ENCODE measurements at regions not wholly inside any gene's neighbourhood (a gene's known extent, or its start where the extent isn't known, plus 50 kb on each side); places are given as distances from the start of the nearest gene placed in this dataset.
"Not testable (repeated sequence)": the region's sequence is repeated elsewhere in the genome, so short reads cannot be mapped to it uniquely, and the experiment has no call there.

DNA sequence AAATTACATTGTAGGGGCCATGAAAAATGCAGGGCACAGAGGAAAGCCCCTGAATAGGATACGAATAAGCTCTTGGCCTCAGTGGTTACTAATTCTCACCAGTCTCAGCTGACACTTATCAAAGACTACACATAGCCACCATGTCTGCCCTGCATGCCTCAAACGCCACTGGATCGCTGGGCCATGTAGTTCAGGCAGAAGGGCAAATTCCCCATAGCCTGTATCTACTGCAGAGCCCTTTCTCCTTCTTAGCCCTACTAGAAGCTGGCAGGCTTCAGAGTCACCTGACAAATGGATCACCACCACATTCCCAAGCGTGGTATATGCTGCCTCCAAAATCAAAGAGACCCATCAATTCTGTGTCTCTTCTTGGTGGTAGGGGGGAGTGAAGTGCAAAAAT lies 177.4 kb downstream of the MINAR1 start:
- no peak for DNase-seq

GRCh38 chr15:79610021-79610420 lies 177.9 kb downstream of the MINAR1 start:
- no peak for DNase-seq

- no peak for DNase-seq
Observed at GRCh38 chr15:79615754-79616153, 183.6 kb downstream of the MINAR1 start.

DNA sequence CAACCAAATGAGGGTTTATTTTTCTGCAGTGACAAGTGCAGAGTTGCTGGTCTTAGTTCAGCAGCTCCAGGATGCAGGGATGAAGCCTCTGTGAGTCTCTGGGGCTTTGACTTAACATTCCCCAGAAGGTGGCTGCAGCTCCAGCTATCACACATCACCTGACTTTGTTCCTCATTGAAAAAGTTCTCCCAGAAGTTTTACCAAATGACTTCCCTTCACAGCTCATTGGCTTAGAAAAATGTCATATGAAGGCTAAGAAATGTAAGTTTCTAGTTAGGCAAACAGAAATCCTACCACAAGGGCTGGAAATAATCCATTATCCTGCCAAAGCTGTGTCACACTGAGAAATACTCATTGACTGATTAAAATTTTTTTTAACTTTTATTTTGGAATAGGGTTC lies 184.9 kb downstream of the MINAR1 start:
- DNase-seq, result no peak

DNA sequence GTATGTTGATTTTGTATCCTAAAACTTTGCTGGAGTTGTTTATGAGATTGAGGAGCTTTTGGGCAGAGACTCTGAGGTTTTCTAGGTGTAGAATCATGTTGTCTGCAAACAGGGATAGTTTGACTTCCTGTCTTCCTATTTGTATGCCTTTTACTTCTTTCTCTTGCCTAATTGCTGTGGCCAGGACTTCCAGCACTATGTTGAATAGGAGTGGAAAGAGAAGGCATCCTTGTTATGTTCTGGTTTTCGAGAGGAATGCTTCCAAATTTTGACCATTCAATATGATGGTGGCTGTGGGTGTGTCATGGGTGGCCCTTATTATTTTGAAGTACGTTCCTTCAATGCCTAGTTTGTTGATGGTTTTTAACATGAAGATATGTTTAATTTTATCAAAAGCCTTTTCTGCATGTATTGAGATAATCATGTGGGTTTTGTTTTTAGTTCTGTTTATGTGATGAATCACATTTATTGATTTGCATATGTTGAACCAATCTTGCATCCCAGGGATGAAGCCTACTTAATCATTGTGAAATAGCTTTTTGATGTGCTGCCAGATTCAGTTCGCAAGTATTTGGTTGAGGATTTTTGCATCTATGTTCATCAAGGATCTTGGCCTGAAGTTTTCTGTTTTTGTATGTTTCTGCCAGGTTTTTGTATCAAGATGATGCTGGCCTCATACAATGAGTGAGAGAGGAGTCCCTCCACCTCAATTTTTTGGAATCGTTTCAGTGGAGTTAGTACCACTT lies 188.1 kb downstream of the MINAR1 start:
- no peak for DNase-seq

DNA sequence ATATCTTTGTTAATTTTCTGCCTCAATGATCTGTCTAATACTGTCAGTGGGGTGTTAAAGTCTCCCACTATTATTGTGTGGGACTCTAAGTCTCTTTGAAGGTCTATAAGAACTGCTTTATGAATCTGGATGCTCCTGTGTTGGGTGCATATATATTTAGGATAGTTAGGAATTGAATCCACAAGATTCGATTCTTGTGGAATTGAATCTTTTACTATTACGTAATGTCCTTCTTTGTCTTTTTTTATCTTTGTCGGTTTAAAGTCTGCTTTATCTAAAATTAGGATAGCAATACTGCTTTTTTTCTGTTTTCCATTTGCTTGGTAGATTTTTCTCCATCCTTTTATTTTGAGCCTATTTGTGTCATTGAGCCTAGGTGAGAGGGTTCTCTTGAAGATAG lies 189.7 kb downstream of the MINAR1 start:
- not testable (repeated sequence) for DNase-seq

DNA sequence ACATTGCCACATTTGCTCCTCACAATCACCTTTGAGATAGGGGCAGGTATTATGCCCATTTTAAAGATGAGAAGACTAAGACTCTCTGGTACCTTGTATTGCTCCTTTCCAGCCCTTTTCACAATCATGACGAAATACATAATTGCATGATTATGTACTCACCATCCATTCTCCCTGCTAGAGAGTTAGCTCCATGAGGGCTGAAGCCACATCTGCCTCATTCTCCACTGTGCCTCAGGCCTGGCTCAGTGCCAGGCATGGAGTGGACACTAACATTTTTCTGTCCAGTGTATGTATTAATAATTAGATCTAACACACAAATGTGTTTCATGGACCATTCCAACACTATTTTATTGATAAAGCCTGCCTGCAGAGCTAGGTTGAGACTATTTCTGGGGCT lies 191.4 kb downstream of the MINAR1 start:
- no peak for DNase-seq

GRCh38 chr15:79629687-79630086 lies 197.6 kb downstream of the MINAR1 start:
- DNase-seq, result no peak

- DNase-seq, result no peak
Observed at GRCh38 chr15:79632457-79632856, 200.3 kb downstream of the MINAR1 start.

DNA sequence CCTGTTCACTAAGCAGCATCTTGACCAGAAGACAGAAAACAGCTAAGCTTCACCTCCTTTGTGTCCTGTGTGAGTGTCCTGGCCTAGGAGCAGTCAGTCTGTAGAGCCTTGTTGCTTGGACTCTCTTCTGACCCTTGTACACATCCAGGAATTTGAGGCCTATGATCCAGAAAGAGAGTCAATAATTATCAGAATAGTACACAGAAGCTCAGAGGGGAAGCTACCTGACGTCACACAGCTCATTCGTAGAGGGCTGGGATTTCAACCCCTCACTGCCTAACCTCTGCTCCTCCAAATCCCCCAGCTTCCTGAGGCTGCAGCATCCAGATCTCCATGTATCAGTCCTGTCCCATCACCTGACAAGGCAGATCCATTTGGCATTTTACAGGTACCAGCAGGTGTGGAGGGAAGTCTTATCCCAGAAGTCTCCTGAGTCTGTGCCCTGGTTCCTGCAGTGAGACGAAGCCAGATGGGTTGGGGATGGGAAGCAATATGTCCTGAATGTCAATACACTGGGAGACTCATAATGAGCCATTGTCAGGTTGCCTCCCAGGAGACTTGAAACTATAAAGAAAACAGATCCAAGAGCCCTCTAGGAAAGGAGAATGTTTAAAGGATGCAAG lies 203.1 kb downstream of the MINAR1 start:
- no peak for DNase-seq

GRCh38 chr15:79635897-79636561 lies 203.9 kb downstream of the MINAR1 start:
- DNase-seq, result no peak

- no peak for DNase-seq
Observed at GRCh38 chr15:79640206-79640605, 208.1 kb downstream of the MINAR1 start.

- DNase-seq, result no peak
Observed at GRCh38 chr15:79641841-79642240, 209.7 kb downstream of the MINAR1 start.

DNA sequence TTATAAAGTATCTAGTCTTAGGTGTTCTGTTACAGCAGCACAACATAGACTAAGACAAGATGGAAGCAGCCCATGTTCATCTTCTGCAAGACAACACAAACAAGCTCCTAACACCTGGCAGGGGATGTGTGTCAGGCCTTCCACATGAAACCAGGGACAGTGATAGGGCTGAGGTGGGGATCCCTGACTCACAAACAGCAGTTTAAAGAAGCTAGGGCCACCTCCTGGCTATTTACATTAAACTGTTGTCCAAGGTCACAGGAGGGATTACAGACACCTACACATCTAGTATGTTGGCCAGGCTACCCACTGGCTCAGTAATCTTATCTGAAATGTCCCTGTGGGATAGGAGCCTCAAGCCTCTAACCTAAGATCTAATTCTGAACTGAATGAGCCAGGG lies 211.3 kb downstream of the MINAR1 start:
- no peak for DNase-seq

DNA sequence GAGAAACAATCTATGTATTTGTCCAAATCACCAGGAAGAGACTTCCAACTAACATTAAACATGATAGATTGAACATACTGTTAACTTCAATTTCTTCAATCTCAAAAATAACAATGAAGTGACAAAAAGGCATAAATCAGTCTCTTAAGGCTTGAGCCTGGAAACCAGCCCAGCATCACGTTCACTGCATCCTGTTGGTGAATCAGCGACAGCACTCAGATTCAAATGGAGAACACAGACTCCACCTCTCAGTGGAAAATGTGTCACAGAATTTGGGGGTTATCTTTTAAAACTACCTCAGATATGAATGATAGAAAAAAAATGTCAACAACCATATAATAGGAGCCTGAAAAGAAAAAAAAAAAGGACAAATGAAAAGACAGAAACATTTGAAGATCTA lies 212.0 kb downstream of the MINAR1 start:
- DNase-seq, result no peak

GRCh38 chr15:79652972-79653371 lies 220.8 kb downstream of the MINAR1 start:
- DNase-seq, result not testable (repeated sequence)

- no peak for DNase-seq
Observed at GRCh38 chr15:79653533-79653932, 221.4 kb downstream of the MINAR1 start.

- DNase-seq, result no peak
Observed at GRCh38 chr15:79656151-79657000, 224.2 kb downstream of the MINAR1 start.

GRCh38 chr15:79657722-79658121 lies 225.6 kb downstream of the MINAR1 start:
- no peak for DNase-seq

DNA sequence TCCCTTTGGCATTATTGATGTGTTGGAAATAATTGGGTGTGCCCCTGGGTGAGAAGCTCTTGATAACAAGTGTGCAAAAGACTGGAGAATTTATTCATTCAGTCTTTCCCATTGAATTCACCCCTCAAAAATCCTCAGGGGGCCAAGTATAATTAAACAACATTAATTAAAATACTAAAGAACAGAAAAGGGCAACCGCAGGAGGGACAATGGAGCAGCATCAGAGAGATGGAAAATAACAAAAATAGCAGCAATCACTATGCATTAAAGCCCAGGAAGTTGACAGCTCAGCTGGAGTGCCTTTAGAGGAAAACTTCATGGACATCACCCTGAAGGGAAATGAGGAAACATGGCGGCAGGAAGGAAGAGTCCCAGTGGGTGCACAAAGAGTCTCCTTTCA lies 227.6 kb downstream of the MINAR1 start:
- no peak for DNase-seq

- DNase-seq, result no peak
Observed at GRCh38 chr15:79661411-79661810, 229.3 kb downstream of the MINAR1 start.

DNA sequence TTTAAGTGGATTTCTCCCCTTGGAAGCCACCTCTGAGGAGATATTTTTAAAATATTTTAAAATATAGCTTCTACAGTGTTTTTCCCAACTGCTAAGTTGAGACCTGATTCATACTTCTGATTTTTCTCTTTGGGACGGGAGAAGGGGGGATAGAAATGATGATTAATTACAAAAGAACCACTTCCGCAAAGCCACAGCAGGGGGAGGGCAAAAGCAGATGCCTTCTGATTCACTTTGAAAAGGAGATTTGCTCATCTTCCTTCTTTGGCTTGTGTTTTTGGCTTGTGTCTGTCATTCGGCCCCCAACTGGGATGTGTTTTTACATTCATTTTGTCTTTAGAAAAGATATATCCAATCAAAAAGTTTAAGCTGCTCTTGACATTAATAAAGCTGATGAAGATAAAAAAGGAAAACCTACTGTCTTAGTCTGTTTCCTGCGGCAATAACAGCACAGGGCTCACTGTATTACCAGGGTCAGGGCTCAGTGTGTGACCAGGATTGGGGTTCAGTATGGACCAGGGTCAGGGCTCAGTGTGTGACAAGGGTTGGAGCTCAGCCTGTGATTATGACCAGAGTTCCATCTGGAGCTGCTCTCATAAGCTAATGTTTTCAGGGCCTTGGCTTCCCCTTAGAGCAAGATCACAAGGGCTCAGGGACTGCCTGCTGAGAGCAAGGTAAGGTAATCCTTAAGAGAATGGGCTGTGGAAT lies 223.2 kb downstream of the MTHFS start:
- no peak for DNase-seq

DNA sequence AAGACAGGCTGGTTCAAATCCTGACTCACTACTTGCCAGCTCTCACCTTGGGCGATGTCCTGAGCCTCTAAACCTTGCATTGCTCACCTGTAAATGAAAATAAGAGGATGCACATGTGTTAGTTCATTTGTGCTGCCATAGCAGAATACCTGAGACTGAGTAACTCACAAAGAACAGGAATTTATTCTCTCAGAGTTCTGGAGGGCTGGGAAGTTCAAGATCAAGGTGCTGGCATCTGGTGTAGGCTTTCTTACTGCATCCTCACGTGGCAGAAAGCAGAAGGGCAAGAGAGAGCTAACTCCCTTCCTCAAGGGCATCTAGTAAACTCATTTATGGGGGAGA lies 222.7 kb downstream of the MTHFS start:
- no peak for DNase-seq

Measured in stimulated activated CD4-positive, alpha-beta T cell treated with anti-CD3 and anti-CD28 coated beads, Interleukin-12 subunit alpha, Interleukin-12 subunit beta, amount 100 ng/mL, for 4 hours (primary cell).